GM12892 (cell line): ENCODE measurements at regions not wholly inside any gene's neighbourhood (a gene's known extent, or its start where the extent isn't known, plus 50 kb on each side); places are given as distances from the start of the nearest gene placed in this dataset.
A peak's percentile ranks its signal among the peaks of the same experiment; 100 is the strongest.
"Not testable (repeated sequence)": the region's sequence is repeated elsewhere in the genome, so short reads cannot be mapped to it uniquely, and the experiment has no call there.

Experiments
- DNase-seq: peaks from one replicate; pipeline ENCODE4 v3.0.0; 2011; ENCODE audit not compliant: insufficient read length
- FAIRE-seq: peaks from 2 replicates; lab custom pipeline; 2011; peaks lifted over from hg19 to GRCh38; lab: Jason Lieb, UNC
- POLR2A ChIP-seq: IDR thresholded peaks from 2 replicates; pipeline ENCODE4 v1.6.1; 2011; ENCODE audit warnings: low read depth, low read length, control low read depth
- POLR2AphosphoS5 ChIP-seq: IDR thresholded peaks from 2 replicates; pipeline ENCODE4 v1.6.1; 2011; ENCODE audit warnings: low read depth, low read length, control low read depth
- TAF1 ChIP-seq: IDR thresholded peaks from 2 replicates; pipeline ENCODE4 v1.6.1; 2011; ENCODE audit warnings: low read depth, mild to moderate bottlenecking, control low read depth, low read length, borderline replicate concordance

DNA sequence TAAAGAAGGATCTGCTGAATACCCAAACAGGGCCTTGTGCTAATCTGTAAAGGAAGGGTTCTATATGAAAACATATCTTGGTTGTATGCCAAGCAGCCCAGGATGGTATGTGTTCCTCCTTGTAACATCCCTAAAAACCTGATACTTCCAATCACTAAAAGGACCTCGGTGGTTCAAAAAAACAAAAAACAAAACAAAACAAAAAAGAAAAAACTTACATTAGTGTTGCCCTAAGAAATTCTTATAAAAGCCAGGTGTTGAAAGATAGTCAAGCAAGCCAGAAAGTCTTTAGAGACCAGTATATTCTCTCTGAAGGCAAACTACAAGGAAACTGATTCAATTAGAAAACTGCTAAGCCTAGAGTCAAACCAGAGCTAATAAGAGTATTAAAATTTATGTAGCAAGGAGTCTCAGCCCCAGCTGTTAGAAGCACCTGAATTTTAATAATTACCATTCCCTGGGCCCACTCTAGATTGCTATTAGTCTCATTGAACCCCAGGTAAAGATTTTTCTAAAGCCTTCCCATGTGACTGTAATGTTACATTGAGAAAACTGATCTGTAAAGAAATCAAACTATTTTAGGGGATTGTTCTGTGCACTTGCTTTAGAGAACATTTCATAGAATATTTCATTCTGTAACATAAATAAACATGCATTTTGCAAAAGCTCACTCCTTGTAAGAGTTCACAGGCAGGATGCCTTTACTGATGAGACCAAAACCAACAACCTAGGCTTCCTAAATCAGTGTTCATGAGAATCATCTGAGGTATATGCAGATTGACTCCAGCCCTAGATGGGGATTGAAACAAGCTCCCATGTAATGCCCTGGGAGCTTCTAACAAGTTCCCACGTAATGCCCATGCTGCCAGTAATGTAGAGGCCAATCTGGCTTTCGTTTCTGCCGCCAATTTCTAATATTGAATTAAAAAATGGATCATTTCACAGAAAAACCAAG, 95.2 kb upstream of the BTN3A2 start:
- DNase-seq = no peak
- FAIRE-seq = no peak
- TF ChIP-seq POLR2AphosphoS5 (peak; percentile 86), TAF1 (no peak), POLR2A (peak; percentile 52; the same call in 1 of the 2 replicates)

DNA sequence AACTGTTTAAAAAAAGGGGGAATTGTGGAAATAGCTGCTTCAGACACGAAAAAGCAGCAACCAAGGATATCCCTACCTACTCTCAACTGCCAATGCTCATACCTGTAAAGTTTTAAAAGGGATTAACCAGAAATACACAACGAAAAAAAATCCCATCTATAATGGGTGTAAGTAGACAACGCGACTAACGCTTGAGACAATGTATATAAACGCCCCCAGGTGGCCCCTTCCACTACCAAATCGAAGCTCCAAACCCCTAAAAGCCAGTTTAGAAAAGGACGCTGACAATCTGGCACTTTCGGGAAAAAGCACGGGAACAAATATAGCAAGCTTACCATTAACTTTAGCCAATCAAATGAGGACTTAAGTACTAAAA, 94.5 kb upstream of the BTN3A2 start:
- DNase-seq (no peak), FAIRE-seq (no peak)
- TF ChIP-seq TAF1 (no peak), POLR2AphosphoS5 (peak; percentile 40), POLR2A (peak; percentile 51; the same call in 1 of the 2 replicates)

DNA sequence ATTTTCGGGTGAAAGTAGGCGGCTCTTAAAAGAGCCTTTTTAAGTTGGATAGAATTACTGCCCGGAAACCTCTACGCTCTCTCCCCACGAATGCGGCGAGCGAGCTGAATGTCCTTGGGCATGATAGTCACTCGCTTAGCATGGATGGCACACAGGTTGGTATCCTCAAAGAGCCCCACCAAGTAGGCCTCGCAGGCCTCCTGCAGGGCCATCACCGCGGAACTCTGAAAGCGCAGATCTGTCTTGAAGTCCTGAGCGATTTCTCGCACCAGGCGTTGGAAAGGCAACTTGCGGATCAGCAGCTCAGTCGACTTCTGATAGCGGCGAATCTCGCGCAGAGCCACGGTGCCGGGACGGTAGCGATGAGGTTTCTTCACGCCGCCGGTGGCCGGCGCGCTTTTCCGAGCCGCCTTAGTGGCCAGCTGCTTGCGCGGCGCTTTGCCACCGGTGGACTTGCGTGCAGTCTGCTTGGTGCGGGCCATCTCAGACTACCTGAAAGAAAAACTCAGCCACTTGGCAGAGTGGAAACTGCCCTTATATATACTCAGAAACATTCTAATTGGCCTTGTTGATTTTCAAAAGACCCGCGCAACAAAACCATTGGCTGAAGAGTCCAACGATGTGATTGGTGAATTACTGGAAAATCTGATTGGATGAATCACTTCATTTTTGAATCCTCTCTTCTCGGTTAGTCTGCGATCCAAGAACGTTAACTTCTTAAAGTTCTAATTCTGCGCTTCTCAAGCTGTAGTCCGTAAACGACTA, 93.9 kb upstream of the BTN3A2 start:
- FAIRE-seq (peak; percentile 87), DNase-seq (no peak)
- peak; percentile 94 for TF ChIP-seq POLR2A
- TF ChIP-seq TAF1 = no peak
- TF ChIP-seq POLR2AphosphoS5 = peak; percentile 97

DNA sequence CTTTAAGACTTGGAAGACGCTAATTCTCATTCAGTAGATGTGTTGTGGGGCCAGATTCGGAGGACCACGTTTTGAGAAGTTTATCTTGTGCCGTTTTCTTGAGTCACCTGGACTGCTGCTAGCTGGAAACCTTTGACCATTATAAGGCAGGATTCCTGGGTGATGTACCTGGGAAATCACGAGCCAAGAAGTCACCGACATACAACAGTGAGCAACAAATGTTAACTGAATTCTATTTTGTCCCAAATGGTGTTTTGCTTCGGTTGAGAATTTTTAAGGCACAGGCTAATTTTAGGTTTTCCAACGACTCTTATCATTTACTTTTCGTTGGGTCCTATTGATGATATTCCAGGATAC, 93.4 kb upstream of the BTN3A2 start:
- no peak for TF ChIP-seq TAF1
- no peak for TF ChIP-seq POLR2A
- TF ChIP-seq POLR2AphosphoS5 = no peak
- DNase-seq (no peak), FAIRE-seq (no peak)

- TF ChIP-seq POLR2A (no peak), TAF1 (no peak), POLR2AphosphoS5 (no peak)
- DNase-seq = no peak
- FAIRE-seq = peak; percentile 64
Measured at GRCh38 chr6:26272171-26272637, 92.8 kb upstream of the BTN3A2 start.

DNA sequence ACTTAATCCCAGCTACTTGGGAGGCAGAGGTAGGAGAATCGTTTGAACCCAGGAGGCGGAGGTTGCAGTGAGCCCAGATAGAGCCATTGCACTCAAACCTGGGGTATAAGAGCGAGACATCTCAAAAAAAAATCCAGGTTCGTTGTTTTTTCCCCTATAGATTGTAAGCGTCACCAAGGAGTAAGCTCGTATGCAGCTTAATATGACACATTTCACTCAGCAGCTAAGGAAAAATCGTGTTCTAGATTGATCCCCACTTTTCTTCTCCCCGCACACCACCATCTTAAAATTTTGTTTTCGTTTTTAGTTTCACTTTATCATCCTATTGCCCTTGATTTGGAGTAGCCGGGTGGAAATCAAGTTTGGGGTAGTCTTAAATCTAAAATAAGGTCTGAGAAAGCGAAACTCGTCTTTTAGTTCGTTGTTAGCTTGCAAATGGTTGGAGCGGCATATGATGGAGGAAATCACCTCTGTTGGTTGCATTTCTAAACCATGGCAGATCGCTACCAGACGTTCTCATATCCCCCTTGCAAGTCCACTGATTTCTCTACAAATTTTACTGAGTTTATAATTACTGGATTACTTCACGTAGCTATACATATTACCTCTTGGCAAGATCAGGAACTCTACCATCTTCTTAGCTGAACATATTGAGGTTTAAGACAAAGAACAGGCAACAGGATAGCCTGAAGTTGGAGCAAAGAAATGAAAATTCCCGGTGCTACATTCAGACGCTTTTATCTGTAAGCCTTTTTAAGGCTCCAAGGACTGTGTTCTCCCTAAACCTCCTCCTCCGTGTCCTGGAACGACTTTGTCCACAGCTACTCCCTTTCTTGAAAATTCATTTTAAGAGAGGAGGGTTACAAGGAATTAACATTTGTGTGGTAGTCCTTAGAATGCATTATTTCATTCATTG, 91.1 kb upstream of the BTN3A2 start:
- DNase-seq (no peak), FAIRE-seq (peak; percentile 44)
- no peak for TF ChIP-seq POLR2AphosphoS5
- TF ChIP-seq POLR2A = no peak; the same call in none of the 2 replicates
- no peak for TF ChIP-seq TAF1

- TF ChIP-seq TAF1 (no peak), POLR2AphosphoS5 (no peak), POLR2A (no peak)
- FAIRE-seq = no peak
- DNase-seq = no peak
Measured at GRCh38 chr6:26275663-26276062, 89.3 kb upstream of the BTN3A2 start.

- FAIRE-seq (no peak), DNase-seq (no peak)
- no peak for TF ChIP-seq POLR2A
- TF ChIP-seq TAF1 = no peak
- TF ChIP-seq POLR2AphosphoS5 = no peak
Measured at GRCh38 chr6:26276841-26277648, 88.0 kb upstream of the BTN3A2 start.

DNA sequence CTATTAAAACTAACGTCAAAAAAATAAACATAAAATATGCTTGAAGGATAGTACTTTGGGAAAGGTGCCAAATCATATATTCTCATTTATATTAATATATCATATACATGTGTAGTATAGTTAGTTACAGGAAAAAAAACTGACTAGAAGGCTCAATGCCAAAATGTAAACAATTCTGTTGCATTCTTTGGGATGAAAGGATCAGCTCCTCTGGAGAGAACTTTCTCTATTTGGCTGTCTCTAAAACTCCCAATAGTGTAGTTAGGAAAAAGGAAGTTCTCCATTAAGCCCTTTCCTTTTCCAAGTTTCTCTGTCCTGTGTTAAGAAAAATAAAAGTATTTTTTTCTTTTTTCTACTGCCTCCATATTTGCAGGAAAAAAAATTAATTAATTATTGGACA, 86.5 kb upstream of the BTN3A2 start:
- DNase-seq (no peak), FAIRE-seq (no peak)
- no peak for TF ChIP-seq POLR2A

DNA sequence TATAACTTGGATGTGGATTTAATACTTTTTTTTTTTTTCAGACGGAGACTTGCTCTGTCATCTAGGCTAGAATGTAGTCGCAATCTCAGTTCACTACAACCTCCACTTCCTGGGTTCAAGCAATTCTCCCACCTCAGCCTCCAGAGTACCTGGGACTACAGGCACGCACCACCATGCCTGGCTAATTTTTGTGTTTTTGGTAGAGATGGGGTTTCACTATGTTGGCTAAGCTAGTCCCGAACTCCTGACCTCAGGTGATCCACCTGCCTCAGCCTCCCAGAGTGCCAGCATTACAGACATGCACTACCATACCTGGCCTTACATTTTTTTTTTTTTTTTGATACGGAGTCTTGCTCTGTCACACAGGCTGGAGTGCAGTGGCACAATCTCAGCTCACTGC, 85.6 kb upstream of the BTN3A2 start:
- DNase-seq, FAIRE-seq: not testable (repeated sequence)

- FAIRE-seq = no peak
- TF ChIP-seq POLR2AphosphoS5 = no peak
- no peak for TF ChIP-seq TAF1
- no peak for TF ChIP-seq POLR2A
- DNase-seq = no peak
Measured at GRCh38 chr6:26280407-26280806, 84.6 kb upstream of the BTN3A2 start.
